AG04450 (cell line): ENCODE measurements at regions not wholly inside any gene's neighbourhood (a gene's known extent, or its start where the extent isn't known, plus 50 kb on each side); places are given as distances from the start of the nearest gene placed in this dataset.

Experiments used
- CTCF ChIA-PET: fragments of 300-600, 350-600 bp; formaldehyde crosslinking; extraction: SDS; loops from one replicate; lab custom pipeline; 2022; ENCODE audit warnings: antibody characterized with exemption, inconsistent platforms; lab: Charles Lee
- POLR2A ChIA-PET: fragments of 350-600 bp; formaldehyde crosslinking; extraction: SDS; loops from one replicate; lab custom pipeline; 2021; ENCODE audit warnings: antibody characterized with exemption, inconsistent platforms; lab: Yijun Ruan, JAX
- DNase-seq: peaks from one replicate; pipeline ENCODE4 v3.0.0-alpha.2; 2011; ENCODE audit warnings: low read depth, low spot score
- H3K27ac ChIP-seq: one replicate; pipeline ENCODE4 v1.5.1; 2012; ENCODE audit warnings: low read depth, low read length, control low read depth
- H3K27me3 ChIP-seq: one replicate; pipeline ENCODE4 v1.6.0; 2012; ENCODE audit warnings: low read length; ENCODE audit not compliant: control insufficient read depth, insufficient read depth
- H3K4me3 ChIP-seq: 2 replicates; pipeline ENCODE4 v1.5.1; 2011; ENCODE audit warnings: mild to moderate bottlenecking, low read depth, low read length, control low read depth
- H3K9me3 ChIP-seq: 2 replicates; pipeline ENCODE4 v1.5.1; 2012; ENCODE audit warnings: low read length; ENCODE audit not compliant: control insufficient read depth, insufficient read depth
- CTCF ChIP-seq: IDR thresholded peaks from 2 replicates; pipeline ENCODE4 v1.5.1; 2011; ENCODE audit warnings: low read depth, low read length, control low read depth, inconsistent platforms

- Histone ChIP-seq H3K9me3 (no peaks in the 10 kb centered on the region), H3K27me3 (no peaks in the 10 kb centered on the region), H3K27ac (no peak overlapping the region), H3K4me3 (no peak overlapping the region)
- POLR2A ChIA-PET: no interaction called here
- TF ChIP-seq CTCF: no peak
- no peak for DNase-seq
- CTCF ChIA-PET: no interaction called here
Measured at GRCh38 chr12:114588061-114588460, 95.9 kb downstream of the TBX3 start.

GRCh38 chr12:114580306-114580705, 103.7 kb downstream of the TBX3 start:
- CTCF ChIA-PET: no interaction called here
- Histone ChIP-seq H3K9me3 (no peaks in the 10 kb centered on the region), H3K27ac (no peak overlapping the region), H3K27me3 (no peaks in the 10 kb centered on the region), H3K4me3 (no peak overlapping the region)
- no peak for TF ChIP-seq CTCF
- no peak for DNase-seq
- POLR2A ChIA-PET: no interaction called here

GRCh38 chr12:114579389-114579788, 104.6 kb downstream of the TBX3 start:
- TF ChIP-seq CTCF: no peak
- Histone ChIP-seq H3K27me3 (no peaks in the 10 kb centered on the region), H3K4me3 (no peak overlapping the region), H3K9me3 (no peaks in the 10 kb centered on the region), H3K27ac (no peak overlapping the region)
- ChIA-PET CTCF (no interaction called here), POLR2A (no interaction called here)
- DNase-seq: no peak

GRCh38 chr12:114562654-114563053, 121.3 kb downstream of the TBX3 start:
- POLR2A ChIA-PET: no interaction called here
- no peak overlapping the region for H3K27ac ChIP-seq
- no peak overlapping the region for H3K4me3 ChIP-seq
- H3K9me3 ChIP-seq: no peaks in the 10 kb centered on the region
- no peak for TF ChIP-seq CTCF
- no peaks in the 10 kb centered on the region for H3K27me3 ChIP-seq
- CTCF ChIA-PET: no interaction called here
- no peak for DNase-seq

- CTCF ChIA-PET: no interaction called here
- POLR2A ChIA-PET: no interaction called here
- Histone ChIP-seq H3K9me3 (no peaks in the 10 kb centered on the region), H3K27me3 (no peaks in the 10 kb centered on the region), H3K4me3 (no peak overlapping the region), H3K27ac (no peak overlapping the region)
- no peak for DNase-seq
- TF ChIP-seq CTCF: no peak
Measured at GRCh38 chr12:114555451-114555850, 128.5 kb downstream of the TBX3 start.
